RCC 7860 (cell line): ENCODE measurements at regions not wholly inside any gene's neighbourhood (a gene's known extent, or its start where the extent isn't known, plus 50 kb on each side); places are given as distances from the start of the nearest gene placed in this dataset.
"Not testable (repeated sequence)": the region's sequence is repeated elsewhere in the genome, so short reads cannot be mapped to it uniquely, and the experiment has no call there.

Experiments used
- DNase-seq: peaks from one replicate; pipeline ENCODE4 v3.0.0-alpha.2; 2015; ENCODE audit warnings: low spot score
- FAIRE-seq: peaks from 2 replicates; lab custom pipeline; 2012; peaks lifted over from hg19 to GRCh38; lab: Jason Lieb, UNC

- FAIRE-seq, DNase-seq: not testable (repeated sequence)
Measured at GRCh38 chr21:5121849-5122248, 5399.5 kb upstream of the TPTE start.

GRCh38 chr21:5123655-5124054 is 5397.7 kb upstream of the TPTE start:
- DNase-seq, FAIRE-seq: not testable (repeated sequence)

DNA sequence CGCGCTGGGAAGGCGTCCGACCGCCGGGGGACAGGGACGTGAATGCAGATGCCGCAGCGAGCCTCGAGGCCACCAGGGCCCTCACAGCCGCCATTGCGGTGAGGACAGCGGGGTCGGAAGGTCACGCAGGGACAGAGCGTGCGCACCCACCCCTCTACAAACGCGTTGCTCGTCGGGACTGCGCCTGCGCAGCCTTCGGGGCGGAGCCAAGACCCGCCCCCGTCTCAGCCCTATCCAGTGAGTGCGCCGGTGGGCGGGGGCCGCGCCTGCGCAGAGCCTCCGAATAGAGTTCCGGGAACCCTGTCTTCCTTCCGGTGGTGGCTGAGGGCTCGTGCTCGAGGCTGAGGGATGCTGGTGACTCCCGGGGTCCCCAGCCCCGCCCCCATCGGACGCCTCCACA is 5393.1 kb upstream of the TPTE start:
- not testable (repeated sequence) for FAIRE-seq
- DNase-seq: peak; percentile 72

- not testable (repeated sequence) for FAIRE-seq
Measured at GRCh38 chr21:5133824-5134223, 5387.6 kb upstream of the TPTE start.

GRCh38 chr21:5136406-5136805 is 5385.0 kb upstream of the TPTE start:
- not testable (repeated sequence) for DNase-seq, FAIRE-seq

More at GRCh38 chr21:5133824-5134223, 5387.6 kb upstream of the TPTE start:
- not testable (repeated sequence) for DNase-seq

DNA sequence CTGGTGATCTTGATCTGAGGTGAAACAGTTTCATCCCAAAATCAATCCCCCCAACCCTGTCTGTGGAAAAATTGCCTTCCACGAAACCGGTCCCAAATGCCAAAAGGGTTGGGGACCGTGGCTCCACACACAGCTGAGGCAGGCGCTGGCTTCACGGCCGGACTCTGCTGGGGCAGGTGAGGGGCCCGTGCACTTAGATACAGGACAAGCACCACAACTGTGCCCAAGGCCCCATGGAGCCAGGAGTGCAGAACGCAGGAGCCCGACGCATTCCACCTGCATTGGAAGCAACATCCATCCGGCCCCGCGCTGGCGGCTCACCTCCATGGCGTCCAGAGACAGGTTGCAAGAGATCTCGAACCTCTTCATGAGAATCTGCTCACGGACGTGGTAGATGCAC is 5384.4 kb upstream of the TPTE start:
- not testable (repeated sequence) for FAIRE-seq, DNase-seq

DNA sequence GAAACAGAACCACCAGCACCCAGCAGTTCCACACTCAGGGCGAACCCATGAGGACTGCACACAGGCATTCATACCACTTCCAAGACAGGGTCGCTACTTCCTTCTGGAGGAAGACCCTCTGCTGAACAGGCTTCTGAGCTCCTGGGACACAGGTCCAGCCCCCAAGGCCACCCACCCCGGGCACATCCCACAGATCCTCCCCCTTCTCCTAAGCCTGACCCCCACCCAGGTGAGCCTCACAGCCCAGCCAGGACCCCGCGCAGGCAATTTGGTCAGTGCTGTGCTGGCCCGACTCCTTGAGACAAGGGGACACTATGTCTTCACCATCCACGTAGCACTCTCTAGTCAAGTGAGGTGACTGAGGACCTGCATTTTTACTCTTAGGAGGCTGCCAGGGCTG is 5382.7 kb upstream of the TPTE start:
- not testable (repeated sequence) for FAIRE-seq, DNase-seq

GRCh38 chr21:5139528-5139927 is 5381.9 kb upstream of the TPTE start:
- not testable (repeated sequence) for FAIRE-seq

DNA sequence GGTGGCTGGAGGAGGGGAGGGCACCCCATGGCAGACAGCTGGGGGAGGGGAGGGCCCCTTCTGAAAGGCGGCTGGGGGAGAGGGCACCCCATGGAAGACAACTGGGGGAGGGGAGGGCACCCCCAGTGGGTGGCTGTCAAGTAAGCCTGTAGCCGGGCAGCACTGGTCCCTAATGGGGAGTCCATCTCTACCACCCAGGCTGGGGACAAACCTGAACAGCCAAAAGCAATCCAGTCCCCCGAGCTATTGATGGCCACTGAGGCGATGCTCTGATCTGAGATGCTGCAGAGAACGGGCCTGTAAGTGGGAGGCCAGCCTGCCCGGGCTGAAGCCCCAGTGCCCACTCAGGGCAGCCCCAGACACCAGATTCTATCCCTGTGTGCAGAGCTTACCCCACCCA is 5378.4 kb upstream of the TPTE start:
- FAIRE-seq, DNase-seq: not testable (repeated sequence)

More at GRCh38 chr21:5139528-5139927, 5381.9 kb upstream of the TPTE start:
- not testable (repeated sequence) for DNase-seq

DNA sequence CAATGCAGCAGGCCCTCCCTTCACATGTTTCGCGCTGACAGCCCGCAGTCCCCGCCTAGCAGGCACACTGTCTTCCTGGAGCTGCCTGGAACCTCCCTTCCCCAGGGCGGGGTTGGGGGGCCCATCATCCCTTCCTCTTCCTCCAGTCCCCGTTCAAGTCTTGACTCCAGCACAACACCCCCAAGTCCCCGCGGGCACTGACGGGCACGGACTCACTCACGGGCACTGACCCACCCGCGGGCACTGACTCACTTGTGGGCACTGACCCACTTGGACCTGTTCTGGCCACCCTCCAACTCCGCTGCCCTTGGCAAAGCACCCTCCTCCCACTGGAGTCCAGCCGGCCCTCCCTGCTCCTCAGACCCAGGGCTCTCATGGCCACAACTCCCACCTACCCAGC is 5376.7 kb upstream of the TPTE start:
- FAIRE-seq, DNase-seq: not testable (repeated sequence)

- DNase-seq, FAIRE-seq: not testable (repeated sequence)
Measured at GRCh38 chr21:5147685-5148084, 5373.7 kb upstream of the TPTE start.

GRCh38 chr21:5149222-5149621 is 5372.2 kb upstream of the TPTE start:
- not testable (repeated sequence) for FAIRE-seq

GRCh38 chr21:5153842-5154640 is 5367.3 kb upstream of the TPTE start:
- not testable (repeated sequence) for DNase-seq, FAIRE-seq

More at GRCh38 chr21:5149222-5149621, 5372.2 kb upstream of the TPTE start:
- not testable (repeated sequence) for DNase-seq

GRCh38 chr21:5154641-5154982 is 5366.8 kb upstream of the TPTE start:
- FAIRE-seq: not testable (repeated sequence)
- peak; percentile 60 for DNase-seq

DNA sequence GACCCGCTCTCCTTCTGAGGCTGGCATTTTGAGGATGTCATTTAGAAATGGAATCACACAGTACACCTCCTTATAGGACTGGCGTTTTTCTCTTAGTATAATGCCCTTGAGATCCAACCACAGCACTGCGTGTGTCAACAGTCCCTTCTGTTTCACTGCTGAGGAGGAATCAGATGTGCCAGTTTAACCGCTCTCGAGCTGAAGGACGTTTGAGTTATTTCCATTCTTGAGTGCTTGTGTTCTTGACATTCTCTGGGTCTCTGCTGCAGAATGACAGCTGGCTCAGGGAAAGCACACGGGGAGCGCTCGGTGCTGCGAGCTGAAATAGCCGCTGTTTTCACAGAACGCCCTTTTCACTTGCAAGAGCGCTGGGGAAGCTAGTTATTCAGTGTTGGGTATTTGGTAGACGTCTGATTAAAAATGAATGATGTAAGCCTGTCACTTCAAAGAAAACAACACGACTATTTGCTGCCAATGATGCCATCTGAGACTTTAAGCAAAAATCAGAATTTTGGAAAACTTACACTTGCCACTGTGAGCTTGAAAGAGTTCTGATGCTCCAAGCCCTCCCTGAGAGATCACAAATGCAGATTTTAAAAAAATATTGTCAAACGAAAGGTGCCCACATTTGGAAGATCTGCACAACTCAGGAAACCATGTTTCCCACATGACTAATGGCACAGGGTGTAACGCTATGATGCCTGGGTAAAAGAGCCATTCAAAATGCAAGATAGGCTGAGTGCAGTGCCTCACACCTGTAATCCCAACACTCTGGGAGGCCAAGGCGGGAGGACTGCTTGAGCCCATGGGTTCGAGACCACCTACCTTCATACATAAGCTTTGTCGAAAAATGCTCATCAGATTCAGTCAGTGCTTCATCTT is 5358.4 kb upstream of the TPTE start:
- FAIRE-seq, DNase-seq: not testable (repeated sequence)

DNA sequence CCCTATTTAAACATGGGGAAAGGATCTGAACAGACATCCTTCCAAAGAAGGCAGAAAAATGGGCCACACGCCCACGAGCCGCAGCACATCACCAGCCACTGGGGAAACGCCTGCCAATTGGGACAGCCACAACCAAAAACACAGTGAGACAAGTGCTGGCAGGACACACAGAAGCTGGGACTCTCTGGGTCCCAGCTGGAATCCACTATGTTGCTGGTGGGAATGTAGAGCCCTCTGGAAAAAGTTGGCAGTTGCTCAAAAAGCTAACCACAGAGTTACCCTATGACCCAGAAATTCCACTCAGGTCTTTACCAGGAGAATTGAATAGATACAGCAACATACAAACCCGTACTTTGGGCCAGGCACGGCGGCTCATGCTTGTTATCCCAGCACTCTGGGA is 5355.6 kb upstream of the TPTE start:
- DNase-seq, FAIRE-seq: not testable (repeated sequence)
